IPS-15b (cell line): ENCODE measurements at regions not wholly inside any gene's neighbourhood (a gene's known extent, or its start where the extent isn't known, plus 50 kb on each side); places are given as distances from the start of the nearest gene placed in this dataset.

Source experiments
- H3K27me3 ChIP-seq: one replicate; pipeline ENCODE4 v1.6.1; 2013; ENCODE audit warnings: low read length; ENCODE audit not compliant: control insufficient read depth, insufficient read depth
- H3K36me3 ChIP-seq: one replicate; pipeline ENCODE4 v1.6.1; 2013; ENCODE audit warnings: low read length; ENCODE audit not compliant: control insufficient read depth, insufficient read depth
- H3K4me1 ChIP-seq: one replicate; pipeline ENCODE4 v1.6.1; 2013; ENCODE audit warnings: mild to moderate bottlenecking, low read length; ENCODE audit not compliant: control insufficient read depth, insufficient read depth
- H3K4me3 ChIP-seq: one replicate; pipeline ENCODE4 v1.5.1; 2013; ENCODE audit warnings: low read depth, low read length
- H3K9ac ChIP-seq: one replicate; pipeline ENCODE4 v1.6.1; 2013; ENCODE audit warnings: low read depth, mild to moderate bottlenecking, low read length
- H3K9me3 ChIP-seq: one replicate; pipeline ENCODE4 v1.6.1; 2013; ENCODE audit warnings: mild to moderate bottlenecking, low read length; ENCODE audit not compliant: control insufficient read depth, insufficient read depth

DNA sequence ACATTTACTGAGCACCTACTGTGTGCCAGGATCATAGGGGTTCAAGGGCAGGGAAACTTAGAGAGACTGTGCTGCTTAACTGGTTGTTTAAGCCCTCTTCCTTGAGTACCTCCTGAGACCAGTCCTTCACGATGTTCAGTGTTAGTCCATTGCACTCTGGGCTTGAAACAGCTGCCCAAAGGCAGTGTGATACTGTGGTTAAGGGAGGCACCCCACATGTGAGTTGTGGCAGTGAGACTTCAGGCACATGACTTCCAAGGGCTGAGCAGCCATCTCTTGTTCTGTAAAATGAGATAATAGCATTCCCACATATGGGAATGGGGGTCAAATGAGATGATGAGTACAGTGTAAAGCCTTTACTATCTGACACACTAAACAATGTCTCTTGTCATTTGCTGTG, 75.1 kb downstream of the LINGO1 start:
- H3K9me3 ChIP-seq = no peaks in the 10 kb centered on the region
- peaks cover 5% of the 10 kb centered on the region for H3K4me1 ChIP-seq

DNA sequence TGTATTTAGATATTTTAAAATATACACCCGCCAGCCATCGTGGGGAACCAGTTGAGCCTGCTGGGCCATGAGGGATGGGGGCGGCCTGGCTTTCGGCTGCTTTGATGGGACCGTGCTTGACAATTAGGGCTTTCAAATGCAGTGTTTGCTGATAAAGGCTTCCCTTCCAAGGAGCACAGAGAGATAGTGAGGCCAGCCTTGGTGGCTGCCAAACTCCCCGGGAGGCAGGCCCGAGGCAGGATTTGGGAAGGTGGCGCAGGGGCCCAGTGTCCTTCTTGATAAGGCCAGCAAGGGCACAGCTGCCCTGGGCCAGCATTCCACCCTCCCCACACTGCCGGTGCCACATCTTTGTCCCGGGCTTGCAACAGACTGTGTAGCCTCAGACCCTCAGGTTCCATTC, 75.6 kb downstream of the LINGO1 start:
- Histone ChIP-seq H3K27me3 (no peaks in the 10 kb centered on the region), H3K4me1 (peaks cover 5% of the 10 kb centered on the region), H3K9ac (no peak overlapping the region), H3K36me3 (no peaks in the 10 kb centered on the region), H3K9me3 (no peaks in the 10 kb centered on the region), H3K4me3 (no peak overlapping the region)

More for the DNA sequence above, 75.1 kb downstream of the LINGO1 start:
- H3K36me3 ChIP-seq = no peaks in the 10 kb centered on the region
- no peaks in the 10 kb centered on the region for H3K27me3 ChIP-seq
- no peak overlapping the region for H3K9ac ChIP-seq
- no peak overlapping the region for H3K4me3 ChIP-seq

DNA sequence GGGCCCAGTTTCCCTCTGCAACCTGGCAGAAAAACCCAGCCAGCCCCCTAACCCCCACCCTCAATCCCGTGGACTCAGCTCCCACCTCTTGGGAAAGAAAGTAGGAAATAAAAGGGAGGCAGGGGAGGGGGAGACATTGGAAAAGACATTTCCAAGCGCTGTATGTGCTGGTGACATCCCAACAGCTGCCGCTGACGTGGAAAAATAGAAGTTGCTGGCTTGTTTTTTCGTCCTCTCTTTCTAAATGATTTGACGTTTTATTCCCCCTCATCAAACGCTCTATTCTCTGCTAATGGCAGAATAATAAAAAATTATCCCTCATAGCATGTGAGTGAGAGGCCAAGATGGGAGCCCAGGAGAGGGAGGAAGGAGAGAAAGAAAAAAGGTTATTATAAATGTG, 76.1 kb downstream of the LINGO1 start:
- Histone ChIP-seq H3K9ac (no peak overlapping the region), H3K9me3 (no peaks in the 10 kb centered on the region), H3K4me1 (peaks cover 5% of the 10 kb centered on the region), H3K27me3 (no peaks in the 10 kb centered on the region), H3K4me3 (no peak overlapping the region), H3K36me3 (no peaks in the 10 kb centered on the region)

DNA sequence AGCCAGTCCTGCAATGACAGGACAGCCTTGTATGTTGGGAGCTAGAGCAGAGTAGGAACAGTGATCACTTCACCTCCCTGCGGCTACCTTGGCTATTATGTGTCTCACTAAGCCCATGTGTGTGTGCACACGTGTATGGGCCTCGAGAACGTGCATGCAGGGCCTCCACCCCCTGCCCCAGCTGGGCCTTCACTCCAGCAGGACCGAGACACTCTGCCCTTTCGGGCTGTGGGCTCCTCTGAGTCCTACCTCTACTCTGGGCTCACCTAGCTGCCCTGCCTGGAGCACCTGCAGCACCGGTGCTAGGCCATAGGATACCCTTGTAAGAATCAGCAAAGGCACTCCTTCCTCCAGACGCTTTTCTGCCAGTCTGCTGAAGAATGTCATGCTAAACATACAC, 77.5 kb downstream of the LINGO1 start:
- H3K27me3 ChIP-seq = no peaks in the 10 kb centered on the region
- H3K9me3 ChIP-seq = no peaks in the 10 kb centered on the region
- no peaks in the 10 kb centered on the region for H3K36me3 ChIP-seq
- H3K4me1 ChIP-seq = peaks cover 5% of the 10 kb centered on the region
- no peak overlapping the region for H3K9ac ChIP-seq
- H3K4me3 ChIP-seq = no peak overlapping the region

DNA sequence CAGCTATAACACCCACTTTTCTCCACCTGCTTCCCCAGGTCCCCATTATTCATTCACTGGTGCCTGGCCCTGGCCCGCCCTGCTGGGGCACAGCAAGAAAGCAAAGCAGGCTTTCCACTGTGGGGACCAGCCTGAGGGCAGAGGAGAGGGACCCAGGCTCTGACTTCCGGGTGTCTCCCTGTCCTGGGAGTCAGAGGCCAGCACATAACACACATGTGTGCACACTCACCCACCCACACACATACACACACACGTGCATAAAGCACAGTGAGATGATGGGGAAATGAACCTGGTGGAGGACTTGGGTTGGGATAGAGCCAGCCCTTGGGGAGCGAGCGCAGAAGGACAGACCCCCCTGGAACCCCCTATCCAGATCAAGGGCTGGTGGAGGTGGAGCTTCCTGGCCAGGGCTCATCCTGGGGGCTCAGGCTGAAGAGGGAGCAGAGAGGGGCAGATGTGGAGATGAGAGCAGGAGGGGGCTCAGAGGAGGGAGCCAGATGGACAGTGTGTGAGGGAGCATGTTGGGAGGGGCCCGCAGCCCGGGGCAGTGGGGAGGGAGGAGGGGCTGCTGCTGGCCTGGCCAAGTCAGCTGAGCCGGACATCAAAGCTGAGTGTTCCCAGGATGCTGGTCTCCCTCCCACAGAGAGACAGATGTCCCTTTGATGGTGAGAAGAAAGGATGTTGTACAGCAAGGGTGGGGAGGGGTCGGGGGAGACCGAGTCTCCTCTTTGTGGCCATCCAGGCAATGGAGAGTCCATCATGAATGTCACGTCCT, 78.2 kb downstream of the LINGO1 start:
- no peaks in the 10 kb centered on the region for H3K27me3 ChIP-seq
- H3K4me1 ChIP-seq = peaks cover 5% of the 10 kb centered on the region
- no peak overlapping the region for H3K9ac ChIP-seq
- H3K4me3 ChIP-seq = no peak overlapping the region
- H3K9me3 ChIP-seq = no peaks in the 10 kb centered on the region
- H3K36me3 ChIP-seq = no peaks in the 10 kb centered on the region

DNA sequence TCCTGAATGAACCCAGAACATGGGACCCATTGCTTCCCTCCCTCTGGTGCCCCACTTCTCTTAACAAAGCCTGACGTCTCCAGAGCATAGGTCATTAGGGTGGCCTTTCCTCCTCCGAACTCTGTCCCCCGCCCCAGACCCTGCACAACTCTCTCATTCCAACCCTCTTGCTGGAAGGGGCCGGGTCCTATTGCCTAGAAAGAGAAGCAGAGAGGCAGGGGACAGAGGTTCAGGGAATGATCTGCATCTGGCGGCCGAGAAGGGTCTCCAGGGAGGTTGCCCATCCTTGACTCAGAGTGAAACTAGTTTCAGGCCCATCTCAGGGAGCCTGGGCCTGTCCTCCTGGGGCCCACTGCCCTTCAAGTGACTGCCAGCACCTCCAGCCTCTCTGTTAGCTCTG, 79.0 kb downstream of the LINGO1 start:
- no peaks in the 10 kb centered on the region for H3K36me3 ChIP-seq
- H3K27me3 ChIP-seq = no peaks in the 10 kb centered on the region
- no peaks in the 10 kb centered on the region for H3K9me3 ChIP-seq
- H3K4me3 ChIP-seq = no peak overlapping the region
- H3K4me1 ChIP-seq = peaks cover 5% of the 10 kb centered on the region
- H3K9ac ChIP-seq = no peak overlapping the region

DNA sequence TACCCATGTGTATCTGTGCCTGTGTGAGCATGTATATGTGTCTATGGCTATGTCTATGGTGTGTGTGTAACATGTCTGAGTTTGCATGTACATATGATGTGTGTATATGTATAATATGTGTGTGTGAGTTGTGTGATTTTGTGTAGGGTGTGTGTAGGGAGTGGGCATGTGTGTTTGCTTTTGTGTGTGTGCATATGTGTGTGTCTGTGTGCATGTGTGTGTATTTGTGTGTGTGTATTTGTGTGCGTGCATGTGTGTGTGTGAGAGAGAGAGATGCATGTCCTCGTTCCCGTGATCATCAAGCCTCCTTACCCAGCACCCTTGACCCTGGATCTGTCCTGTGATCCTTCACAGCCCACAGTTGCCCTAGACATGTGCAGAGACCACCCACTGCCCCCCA, 79.5 kb downstream of the LINGO1 start:
- Histone ChIP-seq H3K4me1 (peaks cover 5% of the 10 kb centered on the region), H3K4me3 (no peak overlapping the region), H3K9me3 (no peaks in the 10 kb centered on the region)

DNA sequence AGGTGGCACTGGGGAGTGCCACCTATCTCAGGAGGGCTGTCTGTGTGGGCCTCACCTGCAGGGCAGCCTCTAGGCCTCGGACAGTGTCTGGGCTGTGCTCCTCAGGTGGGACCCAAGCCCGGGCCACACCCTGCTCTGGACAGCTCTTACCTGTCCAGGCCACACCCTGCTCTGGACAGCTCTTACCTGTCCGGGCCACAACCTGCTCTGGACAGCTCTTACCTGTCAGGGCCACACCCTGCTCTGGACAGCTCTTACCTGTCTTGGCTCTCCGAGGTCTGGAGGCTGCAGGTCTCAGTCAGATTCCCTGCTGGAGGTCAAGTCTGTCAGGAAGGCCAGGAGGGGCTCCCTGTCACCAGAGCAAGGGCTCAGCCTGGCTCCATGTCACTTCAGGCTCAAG, 80.6 kb downstream of the LINGO1 start:
- H3K4me1 ChIP-seq = peaks cover 5% of the 10 kb centered on the region

More for the DNA sequence above, 79.5 kb downstream of the LINGO1 start:
- no peaks in the 10 kb centered on the region for H3K36me3 ChIP-seq
- H3K27me3 ChIP-seq = no peaks in the 10 kb centered on the region
- H3K9ac ChIP-seq = no peak overlapping the region

DNA sequence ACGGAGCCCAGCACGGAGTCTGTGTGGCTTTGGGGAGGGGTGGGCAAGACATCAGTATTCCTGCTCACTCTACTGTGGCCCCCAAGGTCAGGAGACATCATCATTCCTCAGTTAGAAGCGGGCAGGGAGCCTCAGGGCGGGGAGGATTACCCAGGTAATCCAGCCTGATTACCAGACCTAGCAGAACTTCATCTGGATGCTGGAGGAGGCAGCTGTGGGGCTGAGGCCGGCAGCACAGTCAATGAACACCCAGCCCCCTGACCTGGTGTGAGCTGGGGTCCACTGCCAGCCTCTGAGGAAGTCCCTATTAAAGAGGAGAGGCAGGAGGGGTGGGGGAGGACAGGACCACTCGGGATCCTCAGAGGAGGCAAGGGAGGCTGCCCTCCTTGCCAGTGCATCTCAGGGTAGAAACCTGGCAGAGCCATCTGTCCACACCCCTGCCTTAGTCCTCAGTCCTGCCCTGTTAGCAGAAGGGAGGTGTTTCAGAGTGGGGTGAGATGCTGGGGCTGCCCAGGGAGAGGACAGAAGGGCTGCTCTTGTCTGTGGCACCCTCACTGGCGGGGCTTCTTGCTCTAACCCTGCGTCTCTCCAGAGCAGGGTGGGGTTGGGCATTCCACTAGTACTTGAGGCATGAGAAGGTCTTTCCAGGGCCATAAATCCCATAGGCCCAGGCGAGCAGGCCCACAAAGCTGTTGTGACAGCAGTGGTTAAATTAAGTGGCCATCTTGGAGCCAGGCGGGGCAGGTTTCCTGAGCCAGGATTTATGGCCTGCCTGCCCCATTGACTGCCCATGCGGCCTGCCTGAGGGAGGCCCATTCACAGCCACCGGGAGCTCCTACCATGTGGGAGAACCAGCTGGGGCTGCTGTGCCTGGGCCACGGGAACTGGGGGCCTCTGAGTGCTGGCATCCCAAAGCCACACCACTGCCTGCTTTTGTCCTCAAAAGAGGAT, 82.1 kb downstream of the LINGO1 start:
- no peak overlapping the region for H3K9ac ChIP-seq
- no peaks in the 10 kb centered on the region for H3K9me3 ChIP-seq
- no peaks in the 10 kb centered on the region for H3K4me1 ChIP-seq
- no peaks in the 10 kb centered on the region for H3K36me3 ChIP-seq
- no peaks in the 10 kb centered on the region for H3K27me3 ChIP-seq
- H3K4me3 ChIP-seq = no peak overlapping the region

More for the DNA sequence above, 80.6 kb downstream of the LINGO1 start:
- Histone ChIP-seq H3K4me3 (no peak overlapping the region), H3K9me3 (no peaks in the 10 kb centered on the region), H3K36me3 (no peaks in the 10 kb centered on the region), H3K27me3 (no peaks in the 10 kb centered on the region), H3K9ac (no peak overlapping the region)

DNA sequence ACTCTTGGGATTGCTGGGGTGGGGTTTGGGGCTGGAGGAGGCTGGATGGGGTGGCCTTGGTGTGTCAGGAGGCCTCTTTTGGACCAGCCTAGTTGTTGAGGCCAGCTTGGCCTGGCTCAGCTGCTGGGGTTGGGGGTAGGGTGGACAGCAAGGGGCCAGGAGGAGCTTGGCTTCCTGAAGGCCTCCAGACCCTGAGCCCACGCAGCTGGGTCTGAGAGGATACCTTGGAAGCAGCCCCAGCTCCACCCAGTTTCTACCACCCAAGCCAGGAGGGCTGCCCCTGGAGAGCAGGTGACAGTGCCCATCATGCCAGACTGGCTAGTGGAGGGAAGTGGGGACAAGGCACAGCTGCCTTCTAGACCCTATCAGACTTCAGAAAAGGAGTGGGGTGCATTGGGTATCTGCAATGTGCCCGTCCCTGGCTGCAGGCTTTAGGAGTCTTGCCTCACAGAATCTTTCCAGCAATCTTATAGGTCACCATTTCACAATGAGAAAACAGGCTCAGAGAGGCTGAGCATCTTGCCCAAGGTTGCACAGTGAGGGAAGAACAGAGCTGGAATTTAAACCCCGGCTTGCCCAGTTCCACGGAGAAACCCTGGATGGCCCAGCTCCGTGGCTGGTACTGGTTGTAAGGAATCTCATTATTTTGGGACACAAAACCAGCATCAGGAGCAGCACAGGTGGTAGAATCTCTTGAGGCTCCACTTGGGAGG, 83.0 kb downstream of the LINGO1 start:
- H3K27me3 ChIP-seq = no peaks in the 10 kb centered on the region

More for the DNA sequence above, 83.0 kb downstream of the LINGO1 start:
- Histone ChIP-seq H3K4me3 (no peak overlapping the region), H3K4me1 (no peaks in the 10 kb centered on the region), H3K9me3 (no peaks in the 10 kb centered on the region), H3K36me3 (no peaks in the 10 kb centered on the region), H3K9ac (no peak overlapping the region)
